H1 (cell line): ENCODE measurements at regions not wholly inside any gene's neighbourhood (a gene's known extent, or its start where the extent isn't known, plus 50 kb on each side); places are given as distances from the start of the nearest gene placed in this dataset.

Experiments
- BACH1 ChIP-seq: IDR thresholded peaks from 2 replicates; pipeline ENCODE4 v1.6.1; 2012; ENCODE audit warnings: low read length, improper control_type of control experiment
- BCL11A ChIP-seq, 2 experiments: IDR thresholded peaks; one replicate each; pipeline ENCODE4 v1.6.1; 2011; ENCODE audit warnings: low read depth in 2 of 2, low read length in 2 of 2, mild to moderate bottlenecking in 2 of 2
- JUN ChIP-seq: IDR thresholded peaks from 2 replicates; pipeline ENCODE4 v1.6.1; 2011; ENCODE audit warnings: low read depth, mild to moderate bottlenecking, improper control_type of control experiment, low read length
- MAFK ChIP-seq: IDR thresholded peaks from 2 replicates; pipeline ENCODE4 v1.6.1; 2012; ENCODE audit warnings: low read depth, mild to moderate bottlenecking, improper control_type of control experiment, low read length
- RNF2 ChIP-seq: fragments of 200-900, 300-1000 bp; sonication (generic); IDR thresholded peaks from 2 replicates; pipeline ENCODE4 v1.7.1; 2016; ENCODE audit warnings: borderline replicate concordance, low read depth, mild to moderate bottlenecking, antibody characterized with exemption, low read length; ENCODE audit not compliant: poor library complexity, severe bottlenecking; ENCODE audit errors: missing control alignments
- SAP30 ChIP-seq: fragments of 300-600 bp; sonication (generic); IDR thresholded peaks from 2 replicates; pipeline ENCODE4 v1.7.1; 2012; ENCODE audit warnings: low read length, moderate library complexity, mild to moderate bottlenecking, inconsistent platforms; ENCODE audit not compliant: insufficient read depth, insufficient replicate concordance

GRCh38 chr22:47596176-47596690 lies 833.8 kb downstream of the TBC1D22A start (continued):
- TF ChIP-seq RNF2 = no peak
- TF ChIP-seq MAFK = no peak
- no peak for TF ChIP-seq JUN
- no peak for TF ChIP-seq SAP30
- TF ChIP-seq BCL11A (IDR thresholded peaks at IDR 0.05; ENCODE audit: low read depth in 2 of 2, low read length in 2 of 2) = no peak
- TF ChIP-seq BACH1 = no peak
